ENCODE measurements at regions not wholly inside any gene's neighbourhood (a gene's known extent, or its start where the extent isn't known, plus 50 kb on each side); places are given as distances from the start of the nearest gene placed in this dataset.

GRCh38 chr9:108445431-108446071 lies 410.2 kb downstream of the ACTL7B start:
- no peak overlapping the region for H2AFZ ChIP-seq (ENCODE audit: low read length)
- no peak for TF ChIP-seq CTCF (IDR thresholded peaks at IDR 0.05; ENCODE audit: low read length)
- TF ChIP-seq EZH2 (IDR thresholded peaks at IDR 0.05; ENCODE audit: borderline replicate concordance, low read length): no peak
- no peak overlapping the region for H3K4me2 ChIP-seq (ENCODE audit: low read length)
- no peaks in the 10 kb centered on the region for H3K79me2 ChIP-seq (ENCODE audit: insufficient read depth, low read length)
- no peaks in the 10 kb centered on the region for H3F3A ChIP-seq (ENCODE audit: insufficient read depth, low read length)
- no peaks in the 10 kb centered on the region for H3K9me3 ChIP-seq (ENCODE audit: low read length)
- no peaks in the 10 kb centered on the region for H3K9me2 ChIP-seq (ENCODE audit: low read depth, low read length)
- H3K4me1 ChIP-seq (ENCODE audit: insufficient read depth, low read length, severe bottlenecking): no peaks in the 10 kb centered on the region
- H4K20me1 ChIP-seq (ENCODE audit: insufficient read depth, low read length): no peaks in the 10 kb centered on the region
- no peaks in the 10 kb centered on the region for H3K36me3 ChIP-seq (ENCODE audit: insufficient read depth, low read length)
- no peaks in the 10 kb centered on the region for H3K27me3 ChIP-seq (ENCODE audit: insufficient read depth, low read length)
- no peak overlapping the region for H3K4me3 ChIP-seq (ENCODE audit: low read depth, low read length, poor library complexity, severe bottlenecking)
- no peak overlapping the region for H3K27ac ChIP-seq (ENCODE audit: low read depth, low read length, poor library complexity, severe bottlenecking)
- no peak overlapping the region for H3K9ac ChIP-seq (ENCODE audit: low read length)

GRCh38 chr9:108444400-108445358 lies 411.1 kb downstream of the ACTL7B start:
- no peaks in the 10 kb centered on the region for H3K4me1 ChIP-seq (ENCODE audit: insufficient read depth, low read length, severe bottlenecking)
- H2AFZ ChIP-seq (ENCODE audit: low read length): no peak overlapping the region
- no peaks in the 10 kb centered on the region for H3K79me2 ChIP-seq (ENCODE audit: insufficient read depth, low read length)
- no peak overlapping the region for H3K4me3 ChIP-seq (ENCODE audit: low read depth, low read length, poor library complexity, severe bottlenecking)
- no peaks in the 10 kb centered on the region for H3K9me3 ChIP-seq (ENCODE audit: low read length)
- H3K4me2 ChIP-seq (ENCODE audit: low read length): no peak overlapping the region
- no peak overlapping the region for H3K27ac ChIP-seq (ENCODE audit: low read depth, low read length, poor library complexity, severe bottlenecking)
- TF ChIP-seq CTCF (IDR thresholded peaks at IDR 0.05; ENCODE audit: low read length) (no peak), EZH2 (IDR thresholded peaks at IDR 0.05; ENCODE audit: borderline replicate concordance, low read length) (no peak)
- no peak overlapping the region for H3K9ac ChIP-seq (ENCODE audit: low read length)
- no peaks in the 10 kb centered on the region for H4K20me1 ChIP-seq (ENCODE audit: insufficient read depth, low read length)
- H3K9me2 ChIP-seq (ENCODE audit: low read depth, low read length): no peaks in the 10 kb centered on the region
- H3K27me3 ChIP-seq (ENCODE audit: insufficient read depth, low read length): no peaks in the 10 kb centered on the region
- H3F3A ChIP-seq (ENCODE audit: insufficient read depth, low read length): no peaks in the 10 kb centered on the region
- H3K36me3 ChIP-seq (ENCODE audit: insufficient read depth, low read length): no peaks in the 10 kb centered on the region

GRCh38 chr9:108443741-108444140 lies 412.0 kb downstream of the ACTL7B start:
- Histone ChIP-seq H3K4me3 (ENCODE audit: low read depth, low read length, poor library complexity, severe bottlenecking) (no peak overlapping the region), H3F3A (ENCODE audit: insufficient read depth, low read length) (no peaks in the 10 kb centered on the region), H2AFZ (ENCODE audit: low read length) (no peak overlapping the region), H3K9ac (ENCODE audit: low read length) (no peak overlapping the region), H3K79me2 (ENCODE audit: insufficient read depth, low read length) (no peaks in the 10 kb centered on the region), H3K36me3 (ENCODE audit: insufficient read depth, low read length) (no peaks in the 10 kb centered on the region), H3K4me1 (ENCODE audit: insufficient read depth, low read length, severe bottlenecking) (no peaks in the 10 kb centered on the region), H3K9me2 (ENCODE audit: low read depth, low read length) (no peaks in the 10 kb centered on the region), H3K27ac (ENCODE audit: low read depth, low read length, poor library complexity, severe bottlenecking) (no peak overlapping the region), H3K4me2 (ENCODE audit: low read length) (no peak overlapping the region), H3K27me3 (ENCODE audit: insufficient read depth, low read length) (no peaks in the 10 kb centered on the region), H3K9me3 (ENCODE audit: low read length) (no peaks in the 10 kb centered on the region), H4K20me1 (ENCODE audit: insufficient read depth, low read length) (no peaks in the 10 kb centered on the region)
- TF ChIP-seq CTCF (IDR thresholded peaks at IDR 0.05; ENCODE audit: low read length) (no peak), EZH2 (IDR thresholded peaks at IDR 0.05; ENCODE audit: borderline replicate concordance, low read length) (no peak)

Measured in OCI-LY1 (cell line).